Choroid plexus epithelial cell (primary cell): ENCODE measurements at regions not wholly inside any gene's neighbourhood (a gene's known extent, or its start where the extent isn't known, plus 50 kb on each side); places are given as distances from the start of the nearest gene placed in this dataset.

ENCODE experiments used
- DNase-seq: peaks from one replicate; pipeline ENCODE4 v3.0.0-alpha.2; 2010; ENCODE audit warnings: low read depth
- H3K4me3 ChIP-seq: 2 replicates; pipeline ENCODE4 v1.5.1; 2011; ENCODE audit warnings: low read depth, mild to moderate bottlenecking, control low read depth, low read length, moderate library complexity
- TF ChIP-seq, protein P1 (sequence below): conservative IDR thresholded peaks from 2 replicates; pipeline ENCODE4 v1.5.1; 2011; ENCODE audit warnings: low read depth, mild to moderate bottlenecking, control low read depth, inconsistent platforms, low read length, moderate library complexity

DNA sequence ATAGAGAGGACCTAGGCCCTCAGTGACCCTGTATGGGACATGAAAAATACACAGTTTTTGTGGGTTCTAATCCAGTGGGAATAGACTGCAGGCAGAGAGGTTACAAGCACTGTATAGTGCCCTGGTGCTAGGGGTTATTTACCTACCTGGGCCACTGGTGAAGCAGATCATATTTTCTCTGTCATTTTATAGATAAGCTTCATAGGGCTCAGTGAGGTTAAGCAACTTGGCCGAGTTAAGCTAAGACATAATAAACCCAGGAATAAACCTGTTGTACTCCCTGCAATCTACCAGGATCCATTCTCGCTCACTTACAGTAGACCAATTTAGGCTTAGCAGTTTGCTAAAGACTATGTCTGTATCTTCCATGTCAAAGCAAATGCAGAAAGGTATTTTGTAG is 340.6 kb upstream of the KHDRBS2 start:
- TF ChIP-seq, protein P1, sequence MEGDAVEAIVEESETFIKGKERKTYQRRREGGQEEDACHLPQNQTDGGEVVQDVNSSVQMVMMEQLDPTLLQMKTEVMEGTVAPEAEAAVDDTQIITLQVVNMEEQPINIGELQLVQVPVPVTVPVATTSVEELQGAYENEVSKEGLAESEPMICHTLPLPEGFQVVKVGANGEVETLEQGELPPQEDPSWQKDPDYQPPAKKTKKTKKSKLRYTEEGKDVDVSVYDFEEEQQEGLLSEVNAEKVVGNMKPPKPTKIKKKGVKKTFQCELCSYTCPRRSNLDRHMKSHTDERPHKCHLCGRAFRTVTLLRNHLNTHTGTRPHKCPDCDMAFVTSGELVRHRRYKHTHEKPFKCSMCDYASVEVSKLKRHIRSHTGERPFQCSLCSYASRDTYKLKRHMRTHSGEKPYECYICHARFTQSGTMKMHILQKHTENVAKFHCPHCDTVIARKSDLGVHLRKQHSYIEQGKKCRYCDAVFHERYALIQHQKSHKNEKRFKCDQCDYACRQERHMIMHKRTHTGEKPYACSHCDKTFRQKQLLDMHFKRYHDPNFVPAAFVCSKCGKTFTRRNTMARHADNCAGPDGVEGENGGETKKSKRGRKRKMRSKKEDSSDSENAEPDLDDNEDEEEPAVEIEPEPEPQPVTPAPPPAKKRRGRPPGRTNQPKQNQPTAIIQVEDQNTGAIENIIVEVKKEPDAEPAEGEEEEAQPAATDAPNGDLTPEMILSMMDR, result no peak
- no peak for DNase-seq
- no peak overlapping the region for H3K4me3 ChIP-seq

DNA sequence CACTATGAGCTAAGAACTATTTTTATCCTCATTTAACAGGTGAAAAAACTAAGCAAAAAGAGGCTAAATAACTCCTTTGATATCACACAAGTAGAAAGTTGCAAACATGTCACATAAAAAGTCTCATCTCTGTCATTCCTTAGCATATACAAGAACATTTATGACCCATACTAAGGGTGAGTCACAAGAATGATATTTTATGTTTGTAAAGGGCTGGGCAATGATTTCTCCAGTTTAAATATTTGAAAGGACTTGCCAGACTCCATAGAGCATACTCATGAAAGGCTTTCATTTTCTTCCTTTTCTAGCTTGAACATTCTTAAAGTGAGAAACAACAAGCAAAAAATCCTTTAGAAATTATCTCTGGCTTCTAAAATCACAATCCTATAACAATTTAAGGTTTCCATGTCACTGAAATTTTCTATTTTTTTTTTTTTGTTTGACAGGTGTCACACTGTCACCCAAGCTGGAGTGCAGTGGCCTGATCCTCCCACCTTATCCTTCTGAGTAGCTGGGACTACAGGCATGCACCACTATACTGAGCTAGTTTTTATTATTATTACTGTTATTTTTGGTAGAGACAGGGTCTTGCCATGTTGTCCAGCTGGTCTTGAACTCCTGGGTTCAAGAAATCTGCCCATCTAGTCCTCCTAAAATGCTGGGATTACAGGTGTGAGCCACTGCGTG is 338.0 kb upstream of the KHDRBS2 start:
- H3K4me3 ChIP-seq, result no peak overlapping the region
- TF ChIP-seq, protein P1, result no peak
- DNase-seq, result no peak

DNA sequence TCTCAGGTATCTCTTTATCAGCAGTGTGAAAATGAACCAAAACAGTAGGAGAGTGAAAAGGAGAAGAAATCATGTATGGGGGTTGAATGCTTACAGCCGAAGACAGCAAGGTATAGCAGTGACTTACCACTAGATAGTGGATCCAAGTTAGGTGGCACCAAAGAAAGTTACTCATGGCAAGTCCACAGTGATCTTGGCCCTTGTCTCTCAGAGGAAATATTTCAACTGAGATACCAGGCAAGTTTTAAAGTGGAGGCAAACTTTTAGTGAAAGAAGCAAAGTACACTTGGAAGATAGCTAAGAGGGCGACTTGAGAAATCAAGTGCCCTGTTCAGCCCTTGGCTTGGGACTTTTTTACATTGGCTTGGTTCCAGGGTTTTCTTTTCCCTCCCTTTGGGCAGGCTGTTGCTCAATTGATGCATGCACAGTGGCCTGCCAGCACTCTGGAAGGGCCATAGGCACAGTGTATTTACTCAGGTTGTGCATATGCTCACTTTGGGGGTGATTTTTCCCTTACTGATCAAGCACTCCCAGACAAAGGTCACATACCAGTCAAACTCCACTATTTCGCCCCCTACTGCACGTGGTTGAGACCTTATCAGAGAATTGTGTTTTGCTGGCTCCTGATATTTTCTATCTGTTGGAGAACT is 329.5 kb upstream of the KHDRBS2 start:
- DNase-seq, result no peak
- no peak overlapping the region for H3K4me3 ChIP-seq
- TF ChIP-seq, protein P1, result no peak

DNA sequence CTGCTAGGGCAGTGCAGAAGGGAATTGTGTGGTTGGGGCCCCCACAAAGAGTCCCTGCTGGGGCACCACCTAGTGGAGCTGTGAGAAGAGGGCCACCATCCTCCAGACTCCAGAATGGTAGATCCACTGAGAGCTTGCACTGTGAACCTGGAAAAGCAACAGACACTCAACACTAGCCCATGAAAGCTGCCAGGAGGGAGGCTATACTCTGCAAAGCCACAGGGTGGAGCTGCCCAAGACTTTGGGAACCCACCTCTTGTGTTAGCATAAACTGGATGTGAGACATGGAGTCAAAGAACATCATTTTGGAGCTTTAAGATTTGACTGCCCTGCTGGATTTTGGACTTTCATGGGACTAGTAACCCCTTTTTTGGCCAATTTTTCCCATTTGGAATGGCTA is 328.4 kb upstream of the KHDRBS2 start:
- no peak for DNase-seq
- TF ChIP-seq, protein P1, result no peak
- no peak overlapping the region for H3K4me3 ChIP-seq

DNA sequence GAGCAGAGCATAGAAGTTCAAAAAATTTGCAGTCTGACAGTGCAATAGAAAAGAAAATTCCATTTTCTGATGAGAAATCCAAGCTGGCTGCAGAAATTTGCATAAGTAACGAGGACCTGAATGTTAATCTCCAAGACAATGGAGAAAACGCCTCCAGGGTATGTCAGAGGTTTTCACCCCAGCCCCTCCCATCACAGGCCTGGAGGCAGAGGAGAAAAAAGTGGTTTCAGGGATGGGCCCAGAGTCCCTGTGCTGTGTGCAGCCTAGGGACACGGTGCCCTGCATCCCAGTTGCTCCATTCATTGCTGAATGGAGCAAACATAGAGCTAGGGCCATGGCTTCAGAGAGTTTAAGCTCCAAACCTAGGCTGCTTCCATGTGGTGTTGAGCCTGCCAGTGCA is 327.9 kb upstream of the KHDRBS2 start:
- DNase-seq, result no peak
- TF ChIP-seq, protein P1, result no peak
- H3K4me3 ChIP-seq, result no peak overlapping the region

DNA sequence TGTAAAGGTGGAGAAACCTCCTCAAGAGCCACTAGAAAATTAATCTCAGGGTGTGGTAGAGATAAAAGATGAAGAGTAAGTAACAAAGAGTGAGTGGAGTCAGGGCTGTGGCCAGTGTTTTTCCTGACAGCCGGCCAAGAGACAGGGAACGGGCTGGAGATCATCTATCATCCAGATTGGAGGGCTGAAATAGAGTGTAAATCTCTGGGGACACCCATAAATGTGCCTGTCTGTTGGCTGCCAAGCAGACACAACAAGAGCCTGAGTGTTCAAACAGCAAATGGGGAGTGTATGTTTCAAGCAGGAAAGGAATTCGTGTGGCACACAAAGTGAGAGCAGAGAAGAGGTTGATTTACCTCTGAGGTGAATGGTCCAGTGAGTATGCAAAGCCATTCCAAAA is 326.4 kb upstream of the KHDRBS2 start:
- no peak overlapping the region for H3K4me3 ChIP-seq
- TF ChIP-seq, protein P1, result no peak
- DNase-seq, result no peak

DNA sequence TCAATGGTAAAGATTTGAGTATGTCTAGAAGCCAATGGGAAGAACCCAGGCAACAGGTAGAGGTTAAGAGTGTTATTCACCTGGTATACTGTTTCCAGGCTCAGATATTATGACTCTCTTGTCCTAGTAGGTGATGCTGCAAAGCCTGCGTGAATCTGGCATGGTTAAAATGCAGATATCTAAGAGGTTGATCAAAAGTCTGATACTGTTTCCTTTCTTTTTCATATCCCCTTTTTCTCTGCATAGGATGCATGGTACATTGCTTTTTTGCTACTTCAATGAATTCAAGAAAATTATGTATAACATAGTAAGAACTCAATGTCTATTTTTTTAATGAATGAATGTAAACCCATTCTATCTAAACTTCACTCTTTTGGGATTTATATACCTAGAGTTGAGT is 284.3 kb upstream of the KHDRBS2 start:
- DNase-seq, result no peak
- TF ChIP-seq, protein P1, result no peak
- H3K4me3 ChIP-seq, result no peak overlapping the region
